Suppressor macrophage treated with lipopolysaccharide for 1 hour (primary cell): ENCODE measurements at regions not wholly inside any gene's neighbourhood (a gene's known extent, or its start where the extent isn't known, plus 50 kb on each side); places are given as distances from the start of the nearest gene placed in this dataset.
"Not testable (repeated sequence)": the region's sequence is repeated elsewhere in the genome, so short reads cannot be mapped to it uniquely, and the experiment has no call there.

Source experiments
- DNase-seq, 3 donors: peaks; one replicate each; pipeline ENCODE4 v3.0.0-alpha.2; 2020 to 2022

DNA sequence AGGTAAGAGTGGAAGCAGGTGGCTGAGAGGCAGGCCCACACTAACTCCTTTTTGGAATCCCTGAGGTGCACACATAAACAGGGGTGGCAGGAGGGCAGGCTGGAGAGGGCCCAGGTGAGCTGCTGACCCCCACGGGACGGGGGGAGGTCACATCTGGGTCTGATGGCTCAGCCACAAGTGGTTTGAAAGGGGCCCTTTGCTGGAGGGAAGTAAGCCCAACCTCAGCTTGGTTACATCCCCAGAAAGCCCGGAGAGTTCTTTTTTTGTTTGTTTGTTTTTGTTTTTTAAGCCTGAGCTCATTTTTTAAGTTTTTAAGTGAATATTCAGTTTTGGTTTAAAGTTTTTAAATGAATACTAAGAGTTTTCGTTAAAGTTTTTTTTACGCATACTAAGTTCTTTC is 72.8 kb upstream of the CUX1 start:
- no peak for DNase-seq

DNA sequence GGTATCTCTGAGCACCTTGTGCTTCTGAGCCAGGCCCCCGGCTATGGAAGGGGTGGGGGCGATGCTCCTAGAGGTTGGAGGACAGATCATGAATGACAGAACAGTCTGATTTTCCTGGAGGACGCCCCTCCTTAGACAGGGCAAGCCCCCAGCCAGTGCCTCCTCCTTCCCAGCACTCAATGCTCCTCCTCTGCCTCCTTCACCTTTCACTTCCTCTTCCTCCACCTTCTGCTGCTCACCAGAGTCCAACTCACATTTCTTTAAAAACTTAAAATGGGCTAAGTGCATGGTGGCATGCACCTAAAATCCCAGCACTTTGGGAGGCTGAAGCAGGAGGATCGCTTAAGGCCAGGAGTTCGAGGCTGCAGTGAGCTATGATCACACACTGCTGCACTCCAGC is 71.1 kb upstream of the CUX1 start:
- DNase-seq: peak in 1 of 3 donors; percentile 26

DNA sequence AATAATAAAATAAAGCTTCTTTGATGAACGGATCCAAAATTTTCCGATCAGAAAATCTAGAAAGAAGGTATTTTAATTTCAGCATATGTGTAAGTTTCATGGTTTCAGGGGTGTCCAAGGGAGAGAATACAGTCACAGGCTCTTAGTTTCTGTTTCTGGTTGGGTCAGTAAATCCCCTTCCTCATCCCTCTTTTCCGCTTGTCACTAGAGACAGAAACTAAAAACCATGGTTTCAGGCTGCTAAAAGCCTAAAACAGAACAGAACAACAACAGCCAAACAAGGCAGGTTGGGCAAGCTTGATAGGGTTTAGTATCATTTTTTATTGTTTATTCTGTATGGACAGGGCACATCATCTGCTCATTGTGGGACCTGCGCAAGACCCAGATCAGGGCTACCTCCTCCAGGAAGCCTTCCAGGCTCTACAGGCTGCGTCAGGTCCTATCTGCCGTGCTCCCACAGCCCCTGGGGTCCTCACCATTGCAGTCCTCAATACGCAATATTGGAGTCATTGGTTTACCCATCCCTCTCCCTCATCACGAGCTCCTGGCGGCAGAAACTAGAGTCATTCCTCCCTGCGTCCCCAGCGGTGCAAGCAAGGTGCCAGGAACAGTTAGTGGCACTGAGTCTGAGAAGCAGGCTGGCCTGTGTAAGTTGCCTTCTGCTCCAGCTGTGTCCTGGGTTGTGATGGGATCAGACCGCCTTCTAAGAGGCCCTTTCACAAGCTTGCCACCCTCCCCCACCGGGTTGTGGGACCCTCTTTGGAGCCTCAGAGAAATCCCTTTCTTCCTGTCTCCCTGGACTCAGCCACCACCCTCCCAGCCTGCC is 70.2 kb upstream of the CUX1 start:
- DNase-seq: peak; percentile 39 to 62 (median 54)

DNA sequence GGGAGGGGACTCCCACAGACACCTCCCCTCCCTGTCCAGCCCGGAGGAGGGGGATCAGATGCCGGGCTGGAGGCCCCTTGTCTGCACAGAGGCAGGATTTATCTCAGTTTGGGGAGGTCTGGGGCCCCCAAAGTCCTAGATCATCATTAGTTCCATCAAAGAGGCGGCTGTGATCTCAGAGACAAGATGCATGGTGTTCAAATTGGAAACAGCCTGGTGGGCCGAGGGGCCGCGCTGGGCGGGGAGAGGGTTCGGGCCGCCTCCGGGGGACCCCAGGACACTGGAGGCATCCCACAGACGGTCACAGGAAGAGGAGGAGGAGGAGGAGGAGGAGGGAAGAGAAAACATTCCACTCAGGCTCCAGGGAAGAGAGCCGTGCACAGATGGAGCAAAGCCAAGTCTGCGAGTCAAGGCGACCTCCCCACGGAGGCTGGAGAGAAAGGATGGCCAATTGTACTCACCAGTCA is 69.5 kb upstream of the CUX1 start:
- no peak for DNase-seq

DNA sequence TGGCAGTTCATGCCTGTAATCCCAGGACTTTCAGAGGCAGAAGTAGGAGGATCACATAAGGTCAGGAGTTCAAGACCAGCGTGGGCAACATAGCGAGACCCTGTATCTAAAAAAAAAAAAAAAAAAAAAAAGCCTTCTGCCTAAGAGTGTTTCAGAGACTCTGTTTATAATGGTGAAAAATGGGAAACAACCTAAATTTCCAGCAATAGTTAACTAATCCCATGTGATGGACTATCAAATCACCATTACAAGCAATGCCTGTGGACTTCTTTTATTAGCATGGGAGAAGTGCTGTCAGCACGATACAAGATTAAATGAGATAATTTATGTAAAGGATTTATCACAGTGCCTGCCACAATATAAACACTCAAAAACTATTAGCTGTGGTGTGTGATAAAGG is 67.5 kb upstream of the CUX1 start:
- DNase-seq: peak in 2 of 3 donors; percentile 52 to 65

DNA sequence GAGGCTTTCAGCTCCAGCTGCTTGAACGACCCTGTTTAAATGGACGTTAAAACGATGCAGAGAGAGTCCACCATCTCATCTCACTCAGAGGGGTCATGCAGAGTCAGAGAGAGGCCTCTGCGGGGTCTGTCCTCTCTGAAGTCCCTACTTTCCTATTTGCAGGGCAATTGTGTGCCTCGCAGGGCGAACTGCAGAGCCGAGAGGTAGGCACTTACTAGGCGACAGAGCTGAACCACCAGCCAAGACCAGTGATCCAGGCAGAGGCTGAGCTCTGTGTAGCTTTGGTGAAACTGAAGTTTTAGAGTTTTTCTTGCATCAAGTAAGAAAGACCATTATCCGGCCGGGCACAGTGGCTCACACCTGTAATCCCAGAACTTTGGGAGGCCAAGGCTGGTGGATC is 64.1 kb upstream of the CUX1 start:
- no peak for DNase-seq

DNA sequence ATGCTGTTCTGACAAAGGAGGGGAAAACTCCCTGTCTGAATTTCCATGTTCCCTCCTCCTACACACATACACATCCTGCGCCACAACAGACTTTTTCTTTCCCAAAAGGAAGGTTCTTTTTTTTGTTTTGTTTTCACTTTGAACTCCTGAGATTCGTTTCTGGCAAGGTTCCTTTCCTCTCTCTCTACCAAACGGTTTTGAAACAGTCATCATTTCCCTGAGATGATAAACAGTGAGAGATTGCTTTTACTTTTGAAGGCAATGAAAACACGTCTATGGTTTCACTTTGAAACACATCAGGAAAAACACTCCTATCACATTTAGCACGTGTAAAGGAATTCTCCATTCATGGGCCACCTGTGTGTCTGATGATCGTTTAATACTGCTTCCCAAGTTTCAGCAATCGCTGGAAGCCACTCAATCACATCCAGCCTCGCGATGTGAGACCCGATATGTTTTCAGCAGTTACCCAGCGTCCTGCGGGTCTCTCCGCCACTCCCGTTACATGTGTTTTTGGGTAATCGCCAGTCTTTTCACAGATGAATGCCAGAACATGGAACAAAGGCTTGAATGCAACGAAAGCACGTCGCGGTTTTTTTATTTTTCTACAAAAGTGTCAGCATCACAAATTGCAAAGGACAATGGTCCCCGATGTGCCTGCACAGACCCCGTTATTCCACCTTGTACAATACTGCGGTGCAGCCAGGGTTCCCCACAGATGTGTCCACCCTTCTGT is 62.8 kb upstream of the CUX1 start:
- peak; percentile 75 to 88 (median 76) for DNase-seq

DNA sequence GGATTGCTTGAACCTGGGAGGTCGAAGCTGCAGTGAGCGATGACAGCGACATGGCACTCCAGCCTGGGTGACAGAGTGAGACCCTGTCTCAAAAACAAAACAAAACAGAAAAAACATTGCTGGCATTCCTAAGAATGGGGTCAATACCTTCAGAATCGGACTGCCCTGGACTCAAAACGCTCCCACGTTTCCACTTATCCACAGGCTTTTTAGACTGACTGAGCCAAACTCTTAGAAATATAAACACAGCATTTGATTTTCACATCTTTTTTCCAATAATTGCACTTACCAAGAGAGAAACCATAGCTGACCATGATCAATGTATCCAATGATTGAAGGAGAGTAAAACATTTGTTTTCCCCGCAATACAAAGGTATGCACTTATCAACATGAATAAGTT is 59.5 kb upstream of the CUX1 start:
- DNase-seq: no peak

DNA sequence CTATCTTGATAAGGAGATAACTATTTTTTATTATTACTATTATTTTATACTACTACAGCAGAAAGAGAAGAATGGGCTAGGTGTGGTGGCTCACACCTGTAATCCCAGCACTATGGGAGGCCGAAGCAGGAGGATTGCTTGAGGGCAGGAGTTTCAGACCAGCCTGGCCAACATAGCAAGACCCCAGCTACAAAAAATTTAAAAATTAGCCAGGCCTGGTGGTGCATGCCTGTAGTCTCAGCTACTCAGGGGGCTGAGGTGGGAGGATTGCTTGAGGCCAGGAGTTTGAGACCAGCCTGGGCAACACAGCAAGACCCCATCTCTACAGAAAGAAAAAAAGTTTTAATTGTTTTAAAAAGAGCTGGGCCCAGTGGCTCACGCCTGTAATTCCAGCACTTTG is 58.9 kb upstream of the CUX1 start:
- DNase-seq: not testable (repeated sequence)

DNA sequence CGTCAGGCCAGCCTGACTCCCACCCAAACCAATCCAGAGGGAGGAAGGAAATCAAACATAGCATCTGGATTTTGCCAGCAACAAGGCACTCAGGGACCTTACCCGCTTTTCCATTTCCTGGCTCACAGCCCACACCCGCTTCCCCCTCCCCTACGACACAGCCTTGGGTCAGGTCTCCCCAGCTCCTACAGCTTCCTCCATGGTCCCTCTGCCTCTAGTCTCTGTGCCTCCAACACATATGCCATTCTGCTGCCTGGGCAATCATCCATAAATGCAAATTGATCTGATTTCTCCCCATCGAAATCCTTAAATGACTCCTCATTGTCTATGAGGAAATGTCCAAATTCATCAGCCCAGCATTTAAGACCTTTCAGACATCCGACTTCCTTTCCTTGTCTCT is 53.2 kb upstream of the CUX1 start:
- no peak for DNase-seq

DNA sequence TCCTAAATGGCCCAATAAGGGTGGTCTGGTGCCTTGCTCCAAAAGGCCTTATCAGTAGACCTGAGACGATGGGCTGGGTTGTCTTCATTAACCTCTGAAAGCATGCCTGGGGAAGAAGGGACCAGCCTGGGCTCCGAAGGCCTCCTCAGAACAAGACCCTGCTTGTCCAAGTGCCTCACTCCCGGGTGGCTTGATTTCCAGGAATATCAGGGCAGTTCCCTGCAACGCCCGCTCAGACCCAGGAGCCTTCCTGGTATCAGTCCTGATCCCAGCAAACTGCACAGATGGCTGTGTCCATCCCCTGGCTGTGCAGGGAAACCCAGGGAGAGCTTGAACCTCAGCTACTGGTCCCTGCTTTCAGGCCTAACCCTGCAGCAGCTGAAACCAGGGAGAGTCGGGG is 49.9 kb upstream of the CUX1 start:
- DNase-seq: no peak
